Nephron (organoid): ENCODE measurements at regions not wholly inside any gene's neighbourhood (a gene's known extent, or its start where the extent isn't known, plus 50 kb on each side); places are given as distances from the start of the nearest gene placed in this dataset.

Experiments
- H3K27ac Mint-ChIP-seq, 3 experiments: 2 replicates each; pipeline ENCODE4 v1.8.0; 2020; ENCODE audit warnings: mixed read lengths in 3 of 3, mild to moderate bottlenecking in 2 of 3, moderate library complexity in 1 of 3
- H3K27me3 Mint-ChIP-seq: 2 replicates; pipeline ENCODE4 v1.8.0; 2021; ENCODE audit warnings: low read depth, mild to moderate bottlenecking, moderate library complexity, mixed read lengths
- H3K36me3 Mint-ChIP-seq: 2 replicates; pipeline ENCODE4 v1.8.0; 2020; ENCODE audit warnings: low read depth, mixed read lengths
- H3K4me1 Mint-ChIP-seq: 2 replicates; pipeline ENCODE4 v1.8.0; 2020; ENCODE audit warnings: mixed read lengths
- H3K4me3 Mint-ChIP-seq, 3 experiments: 2 replicates each; pipeline ENCODE4 v1.8.0; 2020; ENCODE audit warnings: mild to moderate bottlenecking in 3 of 3, mixed read lengths in 3 of 3, moderate library complexity in 2 of 3
- H3K9me3 Mint-ChIP-seq: 2 replicates; pipeline ENCODE4 v1.8.0; 2020; ENCODE audit warnings: mixed read lengths
- TF ChIP-seq, protein P1 (sequence below), 3 experiments: fragments of 200-600 bp; sonication (generic); IDR thresholded peaks; one replicate each; pipeline ENCODE4 v1.5.0; 2021; ENCODE audit warnings: antibody characterized with exemption in 3 of 3; ENCODE audit not compliant: unreplicated experiment in 3 of 3

DNA sequence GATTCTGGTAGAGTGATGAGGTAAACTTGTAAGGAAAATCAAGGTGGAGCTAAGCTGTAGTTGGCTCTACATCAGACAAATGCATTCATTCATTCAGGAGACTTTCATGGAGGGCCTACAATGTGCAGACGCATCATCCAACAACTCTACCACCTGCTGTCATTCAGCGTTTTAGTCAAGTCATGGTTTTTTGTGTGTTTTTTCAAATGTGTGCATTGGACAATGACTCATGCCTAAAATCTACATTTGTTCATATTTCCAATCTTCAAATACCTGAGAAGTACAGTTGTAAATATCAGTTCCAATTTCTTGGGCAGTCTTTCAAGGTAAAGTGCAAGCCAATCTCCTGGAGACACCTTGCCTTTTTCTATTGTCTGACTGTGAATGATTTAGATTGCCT, 108.0 kb upstream of the LGALSL start:
- H3K4me3 Mint-ChIP-seq = no peak overlapping the region
- no peaks in the 10 kb centered on the region for H3K9me3 Mint-ChIP-seq
- TF ChIP-seq, protein P1, sequence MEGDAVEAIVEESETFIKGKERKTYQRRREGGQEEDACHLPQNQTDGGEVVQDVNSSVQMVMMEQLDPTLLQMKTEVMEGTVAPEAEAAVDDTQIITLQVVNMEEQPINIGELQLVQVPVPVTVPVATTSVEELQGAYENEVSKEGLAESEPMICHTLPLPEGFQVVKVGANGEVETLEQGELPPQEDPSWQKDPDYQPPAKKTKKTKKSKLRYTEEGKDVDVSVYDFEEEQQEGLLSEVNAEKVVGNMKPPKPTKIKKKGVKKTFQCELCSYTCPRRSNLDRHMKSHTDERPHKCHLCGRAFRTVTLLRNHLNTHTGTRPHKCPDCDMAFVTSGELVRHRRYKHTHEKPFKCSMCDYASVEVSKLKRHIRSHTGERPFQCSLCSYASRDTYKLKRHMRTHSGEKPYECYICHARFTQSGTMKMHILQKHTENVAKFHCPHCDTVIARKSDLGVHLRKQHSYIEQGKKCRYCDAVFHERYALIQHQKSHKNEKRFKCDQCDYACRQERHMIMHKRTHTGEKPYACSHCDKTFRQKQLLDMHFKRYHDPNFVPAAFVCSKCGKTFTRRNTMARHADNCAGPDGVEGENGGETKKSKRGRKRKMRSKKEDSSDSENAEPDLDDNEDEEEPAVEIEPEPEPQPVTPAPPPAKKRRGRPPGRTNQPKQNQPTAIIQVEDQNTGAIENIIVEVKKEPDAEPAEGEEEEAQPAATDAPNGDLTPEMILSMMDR (IDR thresholded peaks at IDR 0.05; ENCODE audit: unreplicated experiment in 3 of 3) = no peak
- no peaks in the 10 kb centered on the region for H3K36me3 Mint-ChIP-seq
- H3K27ac Mint-ChIP-seq = no peak overlapping the region
- peaks cover 10% of the 10 kb centered on the region for H3K4me1 Mint-ChIP-seq
- H3K27me3 Mint-ChIP-seq = peaks cover 4% of the 10 kb centered on the region

DNA sequence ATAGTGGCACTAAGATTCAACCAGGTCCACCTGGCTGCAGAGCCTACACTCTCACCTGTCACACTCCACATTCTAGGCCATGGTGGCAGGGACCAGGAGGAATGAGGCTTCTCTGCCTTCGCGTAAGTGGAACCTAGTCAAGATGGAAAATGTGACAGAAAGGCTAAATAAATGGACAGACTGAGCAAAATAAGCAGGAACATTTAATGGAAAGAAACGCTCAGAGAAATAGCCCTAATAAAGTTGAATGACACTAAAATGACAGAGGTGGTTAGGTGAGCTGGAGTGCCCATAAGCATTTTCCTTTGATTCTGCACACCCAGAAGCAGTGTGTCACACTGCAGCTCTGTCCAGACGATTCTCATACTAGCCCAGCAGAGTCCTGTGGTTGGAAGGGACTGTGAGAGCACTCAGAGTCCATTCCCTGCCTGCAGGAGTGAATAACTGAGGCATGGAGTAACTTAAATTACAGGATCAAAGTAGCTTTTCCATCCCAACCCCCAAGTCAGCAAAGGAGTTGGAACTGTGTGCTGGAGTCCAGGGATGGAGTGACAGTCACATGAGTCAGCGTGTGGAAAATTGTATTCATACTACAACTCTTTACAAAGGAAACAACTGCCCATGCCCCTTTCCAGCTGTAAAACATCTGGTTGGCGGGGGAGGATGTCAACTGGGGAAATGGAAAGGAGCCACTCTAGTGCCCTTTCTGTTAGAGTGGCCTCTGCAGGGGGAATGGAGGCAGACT, 105.4 kb upstream of the LGALSL start:
- TF ChIP-seq, protein P1 (IDR thresholded peaks at IDR 0.05; ENCODE audit: unreplicated experiment in 3 of 3) = no peak
- no peaks in the 10 kb centered on the region for H3K36me3 Mint-ChIP-seq
- peaks cover 5% of the 10 kb centered on the region for H3K9me3 Mint-ChIP-seq
- H3K4me3 Mint-ChIP-seq = no peak overlapping the region
- H3K27me3 Mint-ChIP-seq = peaks cover 3% of the 10 kb centered on the region
- H3K4me1 Mint-ChIP-seq = peaks cover 7% of the 10 kb centered on the region
- H3K27ac Mint-ChIP-seq = peak overlapping the region in 1 of 3 experiments; percentile 65

DNA sequence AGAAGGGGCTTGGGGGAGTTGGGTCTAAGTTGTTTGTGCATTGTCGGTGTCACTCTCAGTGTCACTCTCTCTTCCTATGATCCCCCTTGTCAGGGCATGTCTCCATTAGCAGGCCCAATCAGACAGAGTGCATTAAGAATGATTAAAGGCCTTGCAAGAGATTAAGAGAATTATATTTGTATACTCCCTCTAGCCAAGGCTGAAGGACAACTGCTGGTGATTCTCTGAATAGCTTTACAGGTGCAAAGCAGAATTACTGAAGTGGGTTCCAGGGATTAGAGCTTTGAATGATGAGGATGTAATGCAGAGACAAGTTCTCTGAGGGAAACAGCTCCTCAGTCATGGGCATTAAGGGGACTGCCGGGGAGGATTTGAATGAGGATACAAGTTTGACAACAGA, 104.8 kb upstream of the LGALSL start:
- TF ChIP-seq, protein P1 (IDR thresholded peaks at IDR 0.05; ENCODE audit: unreplicated experiment in 3 of 3) = no peak
- Mint-ChIP-seq H3K27ac (peak overlapping the region in 1 of 3 experiments; percentile 65), H3K9me3 (peaks cover 5% of the 10 kb centered on the region), H3K4me3 (no peak overlapping the region), H3K36me3 (no peaks in the 10 kb centered on the region), H3K27me3 (peaks cover 3% of the 10 kb centered on the region), H3K4me1 (peaks cover 7% of the 10 kb centered on the region)

DNA sequence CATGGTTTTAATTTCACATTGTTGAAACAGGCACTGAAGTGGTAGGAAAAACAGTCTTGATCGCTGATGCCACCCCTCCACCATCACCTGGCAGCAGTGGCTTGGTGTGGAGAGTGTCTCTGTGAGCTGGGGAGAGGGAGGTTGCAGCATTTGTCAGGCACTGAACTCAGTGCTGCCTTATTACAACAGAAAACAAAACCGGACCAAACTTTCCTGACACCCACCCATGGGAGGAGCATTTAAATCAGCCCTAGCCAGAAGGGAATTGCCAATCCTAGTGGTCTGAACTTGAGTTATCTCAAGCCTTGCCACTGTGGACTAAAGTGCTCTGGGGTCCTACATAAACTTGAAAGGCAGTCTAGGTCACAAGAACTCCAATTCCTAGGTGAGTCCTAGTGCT, 103.0 kb upstream of the LGALSL start:
- no peak overlapping the region for H3K4me3 Mint-ChIP-seq
- no peaks in the 10 kb centered on the region for H3K4me1 Mint-ChIP-seq
- no peak overlapping the region for H3K27ac Mint-ChIP-seq
- peaks cover 5% of the 10 kb centered on the region for H3K9me3 Mint-ChIP-seq
- no peaks in the 10 kb centered on the region for H3K36me3 Mint-ChIP-seq
- H3K27me3 Mint-ChIP-seq = peaks cover 7% of the 10 kb centered on the region
- TF ChIP-seq, protein P1 (IDR thresholded peaks at IDR 0.05; ENCODE audit: unreplicated experiment in 3 of 3) = no peak

DNA sequence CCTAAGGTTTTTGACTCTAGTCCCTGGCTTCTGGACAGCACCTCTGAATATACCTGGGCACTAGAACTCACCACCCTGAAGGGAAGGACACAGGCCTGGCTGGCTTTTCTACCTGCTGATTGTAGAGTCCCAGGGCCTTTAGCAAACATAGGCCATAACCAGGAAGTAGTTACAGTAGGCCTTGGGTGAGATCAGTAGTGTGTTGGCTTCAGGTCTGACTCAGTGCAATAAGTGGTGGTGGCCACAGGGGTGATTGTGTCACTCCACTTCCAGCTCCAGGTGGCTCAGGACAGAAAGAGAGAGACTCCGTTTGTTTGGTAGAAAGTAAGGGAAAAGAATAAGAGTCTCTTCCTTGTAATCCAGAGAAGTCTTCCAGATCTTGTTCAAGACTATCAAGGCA, 101.7 kb upstream of the LGALSL start:
- no peak overlapping the region for H3K4me3 Mint-ChIP-seq
- peaks cover 5% of the 10 kb centered on the region for H3K9me3 Mint-ChIP-seq
- no peak overlapping the region for H3K27ac Mint-ChIP-seq
- peaks cover 13% of the 10 kb centered on the region for H3K27me3 Mint-ChIP-seq
- no peaks in the 10 kb centered on the region for H3K4me1 Mint-ChIP-seq
- TF ChIP-seq, protein P1 (IDR thresholded peaks at IDR 0.05; ENCODE audit: unreplicated experiment in 3 of 3) = no peak
- H3K36me3 Mint-ChIP-seq = no peaks in the 10 kb centered on the region
